GM23338 (cell line): ENCODE measurements at regions not wholly inside any gene's neighbourhood (a gene's known extent, or its start where the extent isn't known, plus 50 kb on each side); places are given as distances from the start of the nearest gene placed in this dataset.

Experiments
- ATAC-seq: fragments of 200-7000 bp; cut with Tn5 transposase; 3 replicates; pipeline ENCODE4 v1.9.1; 2020
- DNase-seq: peaks from one replicate; pipeline ENCODE4 v3.0.0-alpha.2; 2015; ENCODE audit warnings: low spot score
- H2AFZ ChIP-seq: fragments of 200-600 bp; sonication (generic); 2 replicates; pipeline ENCODE4 v1.8.0; 2016; ENCODE audit warnings: antibody characterized with exemption, mild to moderate bottlenecking, moderate library complexity
- H3F3A ChIP-seq: fragments of 200-600 bp; sonication (generic); replicated peaks from 2 replicates; pipeline ENCODE4 v1.8.0; 2017; ENCODE audit warnings: antibody characterized with exemption, mixed run types, low read depth
- H3K27ac ChIP-seq: fragments of 200-600 bp; sonication (generic); 2 replicates; pipeline ENCODE4 v1.6.1; 2016; ENCODE audit warnings: low read depth
- H3K27me3 ChIP-seq: fragments of 200-600 bp; sonication (generic); 2 replicates; pipeline ENCODE4 v1.8.0; 2016; ENCODE audit warnings: mild to moderate bottlenecking, mixed run types, moderate library complexity; ENCODE audit not compliant: insufficient read depth
- H3K36me3 ChIP-seq: fragments of 200-600 bp; sonication (generic); 2 replicates; pipeline ENCODE4 v1.8.0; 2016; ENCODE audit warnings: mild to moderate bottlenecking; ENCODE audit not compliant: insufficient read depth
- H3K4me1 ChIP-seq: fragments of 200-600 bp; sonication (generic); 2 replicates; pipeline ENCODE4 v1.8.0; 2016; ENCODE audit warnings: mild to moderate bottlenecking, moderate library complexity; ENCODE audit not compliant: insufficient read depth
- H3K4me2 ChIP-seq: fragments of 200-600 bp; sonication (generic); 2 replicates; pipeline ENCODE4 v1.7.1; 2017; ENCODE audit warnings: mixed run types
- H3K4me3 ChIP-seq: fragments of 200-600 bp; sonication (generic); 2 replicates; pipeline ENCODE4 v1.6.1; 2016; ENCODE audit warnings: mixed run types
- H3K79me2 ChIP-seq: fragments of 200-600 bp; sonication (generic); replicated peaks from 2 replicates; pipeline ENCODE4 v1.8.0; 2017; ENCODE audit warnings: mild to moderate bottlenecking; ENCODE audit not compliant: insufficient read depth
- H3K9me2 ChIP-seq: fragments of 200-600 bp; sonication (generic); 2 replicates; pipeline ENCODE4 v1.8.0; 2017; ENCODE audit not compliant: insufficient read depth
- H4K20me1 ChIP-seq: fragments of 200-600 bp; sonication (generic); replicated peaks from 2 replicates; pipeline ENCODE4 v1.8.0; 2017; ENCODE audit warnings: mild to moderate bottlenecking; ENCODE audit not compliant: insufficient read depth
- H3K27ac Mint-ChIP-seq: 2 replicates; pipeline ENCODE4 v1.8.0; 2020; ENCODE audit warnings: inconsistent platforms, mild to moderate bottlenecking, moderate library complexity, mixed read lengths
- H3K27me3 Mint-ChIP-seq: 3 replicates; pipeline ENCODE4 v1.8.0; 2022; ENCODE audit warnings: low read depth, mild to moderate bottlenecking, moderate library complexity, mixed read lengths, inconsistent platforms; ENCODE audit not compliant: insufficient read depth, poor library complexity
- H3K36me3 Mint-ChIP-seq: 3 replicates; pipeline ENCODE4 v1.8.0; 2021; ENCODE audit warnings: low read depth, mild to moderate bottlenecking, inconsistent platforms, moderate library complexity, mixed read lengths
- H3K4me1 Mint-ChIP-seq: 3 replicates; pipeline ENCODE4 v1.8.0; 2020; ENCODE audit warnings: mild to moderate bottlenecking, inconsistent platforms, mixed read lengths
- H3K4me3 Mint-ChIP-seq: 3 replicates; pipeline ENCODE4 v1.8.0; 2021; ENCODE audit warnings: moderate library complexity, mild to moderate bottlenecking, inconsistent platforms, mixed read lengths
- H3K9me3 Mint-ChIP-seq: 3 replicates; pipeline ENCODE4 v1.8.0; 2020; ENCODE audit warnings: moderate library complexity, mild to moderate bottlenecking, inconsistent platforms, mixed read lengths
- CREB1 ChIP-seq: fragments of 250-450 bp; sonication (Bioruptor Pico); IDR thresholded peaks from 2 replicates; pipeline ENCODE4 v1.5.0; 2020; ENCODE audit warnings: low read depth, mild to moderate bottlenecking, moderate library complexity
- EZH2 ChIP-seq: fragments of 200-600 bp; sonication (generic); IDR thresholded peaks from one replicate; pipeline ENCODE4 v1.8.0; 2017; ENCODE audit warnings: antibody characterized with exemption, mild to moderate bottlenecking, low read depth; ENCODE audit not compliant: unreplicated experiment
- EZH2phosphoT487 ChIP-seq: fragments of 200-600 bp; sonication (generic); IDR thresholded peaks from one replicate; pipeline ENCODE4 v1.8.1; 2018; ENCODE audit warnings: antibody characterized with exemption; ENCODE audit not compliant: unreplicated experiment
- JUNB ChIP-seq: IDR thresholded peaks from one replicate; pipeline ENCODE4 v1.6.1; 2016; ENCODE audit warnings: antibody characterized with exemption; ENCODE audit not compliant: unreplicated experiment
- NANOG ChIP-seq: IDR thresholded peaks from 2 replicates; pipeline ENCODE4 v1.6.1; 2016; ENCODE audit warnings: antibody characterized with exemption, borderline replicate concordance
- POLR2AphosphoS5 ChIP-seq: IDR thresholded peaks from 2 replicates; pipeline ENCODE4 v1.6.1; 2016; ENCODE audit warnings: antibody characterized with exemption, low read depth
- STAT1 ChIP-seq: IDR thresholded peaks from one replicate; pipeline ENCODE4 v1.6.1; 2016; ENCODE audit warnings: antibody characterized with exemption; ENCODE audit not compliant: unreplicated experiment
- TF ChIP-seq, protein P1 (sequence below): IDR thresholded peaks from 2 replicates; pipeline ENCODE4 v1.6.1; 2016; ENCODE audit warnings: antibody characterized with exemption
- TF ChIP-seq, protein P2 (sequence below): IDR thresholded peaks from one replicate; pipeline ENCODE4 v1.6.1; 2018; ENCODE audit warnings: antibody characterized with exemption; ENCODE audit not compliant: unreplicated experiment
- TF ChIP-seq, protein P3 (sequence below), 2 experiments: fragments of 200-600 bp in 1 of 2; sonication (generic) in 1 of 2; conservative IDR thresholded peaks; 2 replicates each; pipeline versions ENCODE4 v1.5.1 to v1.6.1; 2016 to 2017; ENCODE audit warnings: antibody characterized with exemption in 2 of 2, low read depth in 2 of 2, mild to moderate bottlenecking in 2 of 2, moderate library complexity in 1 of 2

DNA sequence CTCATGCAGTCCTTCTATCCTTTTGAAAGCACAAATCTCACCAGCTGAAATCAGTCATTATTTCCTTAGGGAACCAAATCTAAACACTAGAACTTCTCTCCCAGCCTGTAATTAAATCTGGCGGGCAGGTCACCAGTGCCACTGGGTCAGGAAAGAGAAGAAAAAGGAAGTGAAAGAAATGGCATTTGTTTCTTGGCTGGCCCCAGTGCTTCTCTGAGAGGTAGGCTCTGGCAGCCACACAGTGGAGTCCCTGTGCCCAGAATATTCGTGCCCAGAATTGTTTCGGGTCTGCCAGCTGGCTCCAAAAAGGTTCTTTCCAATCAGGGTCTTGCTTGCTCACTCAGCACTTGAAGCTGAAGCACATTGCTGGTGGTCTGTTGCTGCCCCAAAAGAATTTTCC, 133.9 kb upstream of the MTAP start:
- no peaks in the 10 kb centered on the region for H3K27me3 ChIP-seq
- TF ChIP-seq EZH2 (no peak), EZH2phosphoT487 (no peak), NANOG (no peak), CREB1 (CRISPR knock-in tag) (no peak), STAT1 (no peak), JUNB (no peak), POLR2AphosphoS5 (no peak)
- TF ChIP-seq, protein P1, sequence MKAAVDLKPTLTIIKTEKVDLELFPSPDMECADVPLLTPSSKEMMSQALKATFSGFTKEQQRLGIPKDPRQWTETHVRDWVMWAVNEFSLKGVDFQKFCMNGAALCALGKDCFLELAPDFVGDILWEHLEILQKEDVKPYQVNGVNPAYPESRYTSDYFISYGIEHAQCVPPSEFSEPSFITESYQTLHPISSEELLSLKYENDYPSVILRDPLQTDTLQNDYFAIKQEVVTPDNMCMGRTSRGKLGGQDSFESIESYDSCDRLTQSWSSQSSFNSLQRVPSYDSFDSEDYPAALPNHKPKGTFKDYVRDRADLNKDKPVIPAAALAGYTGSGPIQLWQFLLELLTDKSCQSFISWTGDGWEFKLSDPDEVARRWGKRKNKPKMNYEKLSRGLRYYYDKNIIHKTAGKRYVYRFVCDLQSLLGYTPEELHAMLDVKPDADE, result no peak
- TF ChIP-seq, protein P2, sequence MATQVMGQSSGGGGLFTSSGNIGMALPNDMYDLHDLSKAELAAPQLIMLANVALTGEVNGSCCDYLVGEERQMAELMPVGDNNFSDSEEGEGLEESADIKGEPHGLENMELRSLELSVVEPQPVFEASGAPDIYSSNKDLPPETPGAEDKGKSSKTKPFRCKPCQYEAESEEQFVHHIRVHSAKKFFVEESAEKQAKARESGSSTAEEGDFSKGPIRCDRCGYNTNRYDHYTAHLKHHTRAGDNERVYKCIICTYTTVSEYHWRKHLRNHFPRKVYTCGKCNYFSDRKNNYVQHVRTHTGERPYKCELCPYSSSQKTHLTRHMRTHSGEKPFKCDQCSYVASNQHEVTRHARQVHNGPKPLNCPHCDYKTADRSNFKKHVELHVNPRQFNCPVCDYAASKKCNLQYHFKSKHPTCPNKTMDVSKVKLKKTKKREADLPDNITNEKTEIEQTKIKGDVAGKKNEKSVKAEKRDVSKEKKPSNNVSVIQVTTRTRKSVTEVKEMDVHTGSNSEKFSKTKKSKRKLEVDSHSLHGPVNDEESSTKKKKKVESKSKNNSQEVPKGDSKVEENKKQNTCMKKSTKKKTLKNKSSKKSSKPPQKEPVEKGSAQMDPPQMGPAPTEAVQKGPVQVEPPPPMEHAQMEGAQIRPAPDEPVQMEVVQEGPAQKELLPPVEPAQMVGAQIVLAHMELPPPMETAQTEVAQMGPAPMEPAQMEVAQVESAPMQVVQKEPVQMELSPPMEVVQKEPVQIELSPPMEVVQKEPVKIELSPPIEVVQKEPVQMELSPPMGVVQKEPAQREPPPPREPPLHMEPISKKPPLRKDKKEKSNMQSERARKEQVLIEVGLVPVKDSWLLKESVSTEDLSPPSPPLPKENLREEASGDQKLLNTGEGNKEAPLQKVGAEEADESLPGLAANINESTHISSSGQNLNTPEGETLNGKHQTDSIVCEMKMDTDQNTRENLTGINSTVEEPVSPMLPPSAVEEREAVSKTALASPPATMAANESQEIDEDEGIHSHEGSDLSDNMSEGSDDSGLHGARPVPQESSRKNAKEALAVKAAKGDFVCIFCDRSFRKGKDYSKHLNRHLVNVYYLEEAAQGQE, result no peak
- TF ChIP-seq, protein P3, sequence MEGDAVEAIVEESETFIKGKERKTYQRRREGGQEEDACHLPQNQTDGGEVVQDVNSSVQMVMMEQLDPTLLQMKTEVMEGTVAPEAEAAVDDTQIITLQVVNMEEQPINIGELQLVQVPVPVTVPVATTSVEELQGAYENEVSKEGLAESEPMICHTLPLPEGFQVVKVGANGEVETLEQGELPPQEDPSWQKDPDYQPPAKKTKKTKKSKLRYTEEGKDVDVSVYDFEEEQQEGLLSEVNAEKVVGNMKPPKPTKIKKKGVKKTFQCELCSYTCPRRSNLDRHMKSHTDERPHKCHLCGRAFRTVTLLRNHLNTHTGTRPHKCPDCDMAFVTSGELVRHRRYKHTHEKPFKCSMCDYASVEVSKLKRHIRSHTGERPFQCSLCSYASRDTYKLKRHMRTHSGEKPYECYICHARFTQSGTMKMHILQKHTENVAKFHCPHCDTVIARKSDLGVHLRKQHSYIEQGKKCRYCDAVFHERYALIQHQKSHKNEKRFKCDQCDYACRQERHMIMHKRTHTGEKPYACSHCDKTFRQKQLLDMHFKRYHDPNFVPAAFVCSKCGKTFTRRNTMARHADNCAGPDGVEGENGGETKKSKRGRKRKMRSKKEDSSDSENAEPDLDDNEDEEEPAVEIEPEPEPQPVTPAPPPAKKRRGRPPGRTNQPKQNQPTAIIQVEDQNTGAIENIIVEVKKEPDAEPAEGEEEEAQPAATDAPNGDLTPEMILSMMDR (conservative IDR thresholded peaks at IDR 0.05; ENCODE audit: low read depth in 2 of 2), result no peak
- ATAC-seq (no peak), DNase-seq (no peak)
- no peaks in the 10 kb centered on the region for H3K9me2 ChIP-seq
- no peaks in the 10 kb centered on the region for H3K36me3 ChIP-seq
- H3K4me2 ChIP-seq, result no peak overlapping the region
- no peaks in the 10 kb centered on the region for H4K20me1 ChIP-seq
- no peaks in the 10 kb centered on the region for H3K4me1 ChIP-seq
- H3K4me1 Mint-ChIP-seq, result peaks cover 8% of the 10 kb centered on the region; the same call in 2 of the 3 replicates
- no peak overlapping the region for H3K4me3 ChIP-seq
- H3K27ac ChIP-seq, result no peak overlapping the region
- peak overlapping the region; percentile 61; the same call in 1 of the 2 replicates for H2AFZ ChIP-seq
- no peaks in the 10 kb centered on the region for H3K36me3 Mint-ChIP-seq
- H3K4me3 Mint-ChIP-seq, result no peak overlapping the region
- H3F3A ChIP-seq, result no peaks in the 10 kb centered on the region
- no peaks in the 10 kb centered on the region for H3K79me2 ChIP-seq
- no peaks in the 10 kb centered on the region for H3K9me3 Mint-ChIP-seq
- H3K27me3 Mint-ChIP-seq, result peaks cover 3% of the 10 kb centered on the region
- H3K27ac Mint-ChIP-seq, result no peak overlapping the region

DNA sequence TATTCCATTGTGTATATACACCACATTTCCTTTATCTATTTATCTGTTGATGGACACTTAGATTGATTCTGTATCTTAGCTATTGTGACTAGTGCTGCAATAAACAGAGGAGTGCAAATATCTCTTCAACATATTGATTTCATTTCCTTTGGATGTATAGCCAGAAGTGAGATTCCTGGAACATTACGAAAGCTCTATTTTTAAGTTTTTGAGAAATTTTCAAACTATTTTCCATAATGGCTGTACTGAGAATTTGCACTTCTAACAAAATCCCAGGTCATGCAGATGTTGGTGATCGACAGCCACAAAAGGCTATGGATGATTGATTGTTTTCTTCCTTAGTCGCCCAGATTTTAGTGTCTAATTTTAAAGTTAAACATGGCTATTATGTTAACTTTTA, 132.7 kb upstream of the MTAP start:
- H3K4me3 ChIP-seq, result no peak overlapping the region
- peaks cover 8% of the 10 kb centered on the region; the same call in 2 of the 3 replicates for H3K4me1 Mint-ChIP-seq
- no peaks in the 10 kb centered on the region for H3K27me3 ChIP-seq
- no peaks in the 10 kb centered on the region for H3K79me2 ChIP-seq
- peaks cover 3% of the 10 kb centered on the region for H3K27me3 Mint-ChIP-seq
- H4K20me1 ChIP-seq, result no peaks in the 10 kb centered on the region
- H3K36me3 Mint-ChIP-seq, result no peaks in the 10 kb centered on the region
- H3K27ac ChIP-seq, result no peak overlapping the region
- H3K4me3 Mint-ChIP-seq, result no peak overlapping the region
- no peaks in the 10 kb centered on the region for H3K4me1 ChIP-seq
- H3K9me3 Mint-ChIP-seq, result no peaks in the 10 kb centered on the region
- H3K4me2 ChIP-seq, result no peak overlapping the region
- H3K9me2 ChIP-seq, result no peaks in the 10 kb centered on the region
- no peaks in the 10 kb centered on the region for H3F3A ChIP-seq
- H2AFZ ChIP-seq, result no peak overlapping the region
- no peak for ATAC-seq
- H3K27ac Mint-ChIP-seq, result no peak overlapping the region
- no peaks in the 10 kb centered on the region for H3K36me3 ChIP-seq
- DNase-seq, result no peak
- no peak for TF ChIP-seq EZH2phosphoT487
- TF ChIP-seq, protein P3 (conservative IDR thresholded peaks at IDR 0.05; ENCODE audit: low read depth in 2 of 2), result no peak
- TF ChIP-seq EZH2, result no peak
- no peak for TF ChIP-seq JUNB
